ENCODE measurements at regions not wholly inside any gene's neighbourhood (a gene's known extent, or its start where the extent isn't known, plus 50 kb on each side); places are given as distances from the start of the nearest gene placed in this dataset.

DNA sequence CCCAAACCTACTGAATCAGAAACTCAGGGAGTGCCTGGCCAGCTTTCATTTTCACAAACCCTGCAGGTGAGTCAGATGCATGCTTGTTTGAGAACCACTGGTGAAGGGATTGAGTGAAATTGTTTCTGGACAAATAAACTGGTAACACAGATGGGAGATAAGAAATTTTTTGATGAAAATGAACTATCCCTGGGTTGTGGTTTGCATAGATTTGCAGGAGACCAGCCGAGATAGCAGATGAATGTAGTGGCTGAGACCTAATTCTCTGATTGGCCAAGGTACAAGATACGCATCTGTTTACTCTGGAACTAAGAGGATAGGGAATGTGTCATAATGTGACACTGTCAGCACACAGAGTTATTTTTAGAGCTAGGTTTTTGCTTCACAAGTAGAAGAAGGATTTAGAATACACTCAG lies 117.8 kb upstream of the NOCT start:
- TF ChIP-seq, protein P1, sequence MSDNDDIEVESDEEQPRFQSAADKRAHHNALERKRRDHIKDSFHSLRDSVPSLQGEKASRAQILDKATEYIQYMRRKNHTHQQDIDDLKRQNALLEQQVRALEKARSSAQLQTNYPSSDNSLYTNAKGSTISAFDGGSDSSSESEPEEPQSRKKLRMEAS (IDR thresholded peaks at IDR 0.05; ENCODE audit: low read depth, low read length) = no peak
- TF ChIP-seq, protein P2, sequence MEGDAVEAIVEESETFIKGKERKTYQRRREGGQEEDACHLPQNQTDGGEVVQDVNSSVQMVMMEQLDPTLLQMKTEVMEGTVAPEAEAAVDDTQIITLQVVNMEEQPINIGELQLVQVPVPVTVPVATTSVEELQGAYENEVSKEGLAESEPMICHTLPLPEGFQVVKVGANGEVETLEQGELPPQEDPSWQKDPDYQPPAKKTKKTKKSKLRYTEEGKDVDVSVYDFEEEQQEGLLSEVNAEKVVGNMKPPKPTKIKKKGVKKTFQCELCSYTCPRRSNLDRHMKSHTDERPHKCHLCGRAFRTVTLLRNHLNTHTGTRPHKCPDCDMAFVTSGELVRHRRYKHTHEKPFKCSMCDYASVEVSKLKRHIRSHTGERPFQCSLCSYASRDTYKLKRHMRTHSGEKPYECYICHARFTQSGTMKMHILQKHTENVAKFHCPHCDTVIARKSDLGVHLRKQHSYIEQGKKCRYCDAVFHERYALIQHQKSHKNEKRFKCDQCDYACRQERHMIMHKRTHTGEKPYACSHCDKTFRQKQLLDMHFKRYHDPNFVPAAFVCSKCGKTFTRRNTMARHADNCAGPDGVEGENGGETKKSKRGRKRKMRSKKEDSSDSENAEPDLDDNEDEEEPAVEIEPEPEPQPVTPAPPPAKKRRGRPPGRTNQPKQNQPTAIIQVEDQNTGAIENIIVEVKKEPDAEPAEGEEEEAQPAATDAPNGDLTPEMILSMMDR (IDR thresholded peaks at IDR 0.05; ENCODE audit: low read depth, low read length) = no peak

DNA sequence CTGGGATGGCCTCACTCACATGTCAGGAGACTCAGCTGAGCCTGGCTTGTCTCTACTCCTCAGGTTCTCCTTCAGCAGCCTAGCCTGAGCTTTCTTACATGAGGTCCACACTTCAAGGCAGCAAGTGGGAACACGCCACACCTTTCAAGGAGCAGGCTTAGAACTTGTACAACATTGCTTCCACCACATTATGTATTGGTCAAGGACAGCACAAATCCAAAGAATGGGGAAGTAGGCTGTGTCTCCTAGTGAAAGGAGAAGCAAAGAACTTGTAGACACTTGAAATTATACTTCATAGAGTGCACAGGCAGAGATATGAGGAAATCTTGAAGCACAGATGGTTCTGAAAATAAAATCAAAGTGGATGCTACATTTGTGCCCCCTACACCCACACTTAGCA lies 120.9 kb upstream of the NOCT start:
- peak; percentile 24 for DNase-seq (ENCODE audit: low read depth)
- TF ChIP-seq, protein P1 (IDR thresholded peaks at IDR 0.05; ENCODE audit: low read depth, low read length) = no peak
- TF ChIP-seq MYC (IDR thresholded peaks at IDR 0.05; ENCODE audit: low read depth, low read length) (no peak), POLR2A (IDR thresholded peaks at IDR 0.05; ENCODE audit: extremely low read depth, insufficient read length) (no peak)
- TF ChIP-seq, protein P2 (IDR thresholded peaks at IDR 0.05; ENCODE audit: low read depth, low read length) = no peak
- no peak overlapping the region for H3K4me3 ChIP-seq (ENCODE audit: low read depth, low read length)

More for the DNA sequence above, 117.8 kb upstream of the NOCT start:
- H3K4me3 ChIP-seq (ENCODE audit: low read depth, low read length) = no peak overlapping the region
- DNase-seq (ENCODE audit: low read depth) = no peak

DNA sequence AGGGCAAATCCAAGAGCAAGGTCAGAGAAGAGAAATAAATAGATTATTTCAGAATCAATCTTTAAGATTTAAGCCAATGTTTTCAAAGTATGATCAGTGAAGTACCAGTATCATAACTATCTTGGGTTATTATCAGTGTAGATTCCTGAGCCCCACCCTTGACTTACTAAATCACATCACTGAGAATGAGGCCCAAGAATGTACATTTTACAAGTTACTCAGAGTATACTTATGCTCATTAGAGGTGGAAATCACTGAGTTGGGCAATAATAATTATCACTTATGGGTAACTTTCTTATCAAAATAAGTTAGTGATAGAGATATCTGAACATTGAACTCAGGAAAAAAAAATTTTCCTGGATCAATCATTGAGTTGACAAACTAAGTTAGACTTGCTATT lies 121.6 kb upstream of the NOCT start:
- no peak for DNase-seq (ENCODE audit: low read depth)
- TF ChIP-seq, protein P1 (IDR thresholded peaks at IDR 0.05; ENCODE audit: low read depth, low read length) = no peak
- TF ChIP-seq, protein P2 (IDR thresholded peaks at IDR 0.05; ENCODE audit: low read depth, low read length) = no peak
- TF ChIP-seq MYC (IDR thresholded peaks at IDR 0.05; ENCODE audit: low read depth, low read length) (no peak), POLR2A (IDR thresholded peaks at IDR 0.05; ENCODE audit: extremely low read depth, insufficient read length) (no peak)

DNA sequence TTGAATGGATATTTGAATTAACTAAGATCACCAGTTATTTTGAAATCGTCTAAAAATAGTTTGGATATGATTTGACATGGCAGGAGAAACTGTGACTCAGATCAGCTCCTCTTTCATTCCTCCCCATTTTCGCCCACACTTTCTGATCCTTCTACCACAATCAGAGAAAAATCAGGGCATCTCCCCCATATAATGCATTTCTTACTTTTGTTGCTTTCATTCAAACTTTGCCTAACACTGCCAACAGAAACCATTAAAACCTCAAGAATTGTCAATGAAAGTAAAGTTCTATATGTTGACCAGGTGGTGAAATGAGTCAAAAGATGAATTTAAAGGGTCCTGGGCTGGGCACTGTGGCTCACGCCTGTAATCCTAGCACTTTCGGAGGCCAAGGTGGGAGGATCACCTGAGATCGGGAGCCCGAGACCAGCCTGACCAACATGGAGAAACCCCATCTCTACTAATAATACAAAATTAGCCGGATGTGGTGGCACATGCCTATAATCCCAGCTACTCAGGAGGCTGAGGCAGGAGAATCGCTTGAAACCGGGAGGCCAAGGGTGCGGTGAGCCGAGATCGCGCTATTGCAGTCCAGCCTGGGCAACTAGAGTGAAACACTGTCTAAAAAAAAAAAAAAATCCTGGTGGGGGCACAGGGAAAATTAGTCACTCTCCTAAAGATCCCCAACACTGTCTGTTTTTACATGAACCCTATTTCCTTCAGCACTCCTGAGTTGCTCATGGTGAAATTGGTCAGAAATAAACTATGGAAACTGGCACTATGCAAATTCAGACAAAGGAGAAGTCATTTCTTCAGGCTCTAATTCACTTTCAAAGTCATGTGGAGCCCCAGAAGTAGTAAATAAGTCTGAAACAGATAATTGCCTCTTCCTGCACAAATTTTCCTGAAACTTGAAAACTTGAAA lies 122.8 kb upstream of the NOCT start:
- H3K4me3 ChIP-seq (ENCODE audit: low read depth, low read length) = no peak overlapping the region
- TF ChIP-seq, protein P2 (IDR thresholded peaks at IDR 0.05; ENCODE audit: low read depth, low read length) = no peak
- TF ChIP-seq MYC (IDR thresholded peaks at IDR 0.05; ENCODE audit: low read depth, low read length) (no peak), POLR2A (IDR thresholded peaks at IDR 0.05; ENCODE audit: extremely low read depth, insufficient read length) (no peak)
- TF ChIP-seq, protein P1 (IDR thresholded peaks at IDR 0.05; ENCODE audit: low read depth, low read length) = no peak
- DNase-seq (ENCODE audit: low read depth) = no peak

More for the DNA sequence above, 121.6 kb upstream of the NOCT start:
- H3K4me3 ChIP-seq (ENCODE audit: low read depth, low read length) = no peak overlapping the region

DNA sequence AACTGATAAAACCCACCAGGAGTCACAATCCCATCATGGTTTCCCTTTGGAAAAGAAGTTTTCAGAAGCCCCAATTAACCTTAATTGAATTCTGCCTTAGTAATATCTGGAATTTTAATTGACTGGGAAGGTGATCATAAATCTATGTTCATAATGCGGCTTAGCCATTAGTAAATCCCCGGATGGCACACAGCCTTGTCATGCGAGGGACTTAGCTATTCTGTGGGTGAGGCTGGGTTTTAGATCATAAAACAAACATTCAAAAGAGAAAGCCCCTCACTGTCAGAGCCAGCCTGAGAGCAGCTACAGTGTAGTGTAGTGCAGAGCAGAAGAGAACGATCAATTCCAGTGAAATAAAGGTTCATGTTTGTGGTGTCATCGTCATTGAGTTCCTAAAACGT lies 124.0 kb upstream of the NOCT start:
- no peak for DNase-seq (ENCODE audit: low read depth)
- TF ChIP-seq, protein P2 (IDR thresholded peaks at IDR 0.05; ENCODE audit: low read depth, low read length) = no peak
- TF ChIP-seq POLR2A (IDR thresholded peaks at IDR 0.05; ENCODE audit: extremely low read depth, insufficient read length) = no peak
- TF ChIP-seq, protein P1 (IDR thresholded peaks at IDR 0.05; ENCODE audit: low read depth, low read length) = no peak
- TF ChIP-seq MYC (IDR thresholded peaks at IDR 0.05; ENCODE audit: low read depth, low read length) = no peak

More for the DNA sequence above, 124.0 kb upstream of the NOCT start:
- H3K4me3 ChIP-seq (ENCODE audit: low read depth, low read length) = no peak overlapping the region
